GM19372 (cell line): ENCODE measurements at regions not wholly inside any gene's neighbourhood (a gene's known extent, or its start where the extent isn't known, plus 50 kb on each side); places are given as distances from the start of the nearest gene placed in this dataset.
"Not testable (repeated sequence)": the region's sequence is repeated elsewhere in the genome, so short reads cannot be mapped to it uniquely, and the experiment has no call there.

Source experiments
- ATAC-seq: cut with Tn5 transposase; IDR thresholded peaks from one replicate; pipeline ENCODE4 v1.9.1; 2021; ENCODE audit warnings: mild to moderate bottlenecking, low read depth, moderate library complexity; ENCODE audit not compliant: unreplicated experiment

GRCh38 chrX:131595120-131595519, 51.2 kb downstream of the OR13H1 start:
- no peak for ATAC-seq

GRCh38 chrX:131607792-131608369, 64.0 kb downstream of the OR13H1 start:
- no peak for ATAC-seq

- no peak for ATAC-seq
These were observed 65.6 kb downstream of the OR13H1 start for GRCh38 chrX:131609480-131609879.

GRCh38 chrX:131613260-131613659, 69.4 kb downstream of the OR13H1 start:
- ATAC-seq: no peak

GRCh38 chrX:131614241-131614640, 70.4 kb downstream of the OR13H1 start:
- no peak for ATAC-seq

GRCh38 chrX:131617182-131617581, 73.3 kb downstream of the OR13H1 start:
- ATAC-seq: no peak

- no peak for ATAC-seq
These were observed 77.8 kb downstream of the OR13H1 start for GRCh38 chrX:131621650-131622049.

- ATAC-seq: no peak
These were observed 82.9 kb downstream of the OR13H1 start for GRCh38 chrX:131626681-131627296.

GRCh38 chrX:131630534-131630933, 86.7 kb downstream of the OR13H1 start:
- no peak for ATAC-seq

GRCh38 chrX:131633285-131633917, 89.5 kb downstream of the OR13H1 start:
- ATAC-seq: no peak

- no peak for ATAC-seq
These were observed 91.0 kb downstream of the OR13H1 start for GRCh38 chrX:131634900-131635299.

- ATAC-seq: no peak
These were observed 102.2 kb downstream of the OR13H1 start for GRCh38 chrX:131646106-131646505.

GRCh38 chrX:131649741-131650140, 105.9 kb downstream of the OR13H1 start:
- ATAC-seq: no peak

GRCh38 chrX:131650637-131651410, 107.0 kb downstream of the OR13H1 start:
- ATAC-seq: no peak

GRCh38 chrX:131663726-131664125, 119.9 kb downstream of the OR13H1 start:
- ATAC-seq: not testable (repeated sequence)

GRCh38 chrX:131671735-131672134, 127.9 kb downstream of the OR13H1 start:
- ATAC-seq: no peak

GRCh38 chrX:131675596-131676194, 131.8 kb downstream of the OR13H1 start:
- ATAC-seq: no peak

GRCh38 chrX:131677655-131678628, 134.1 kb downstream of the OR13H1 start:
- peak; percentile 84 for ATAC-seq

- ATAC-seq: not testable (repeated sequence)
These were observed 138.9 kb downstream of the OR13H1 start for GRCh38 chrX:131682735-131683134.

GRCh38 chrX:131693359-131693758, 149.5 kb downstream of the OR13H1 start:
- no peak for ATAC-seq
